Testis (tissue), 2 donors: ENCODE measurements at regions not wholly inside any gene's neighbourhood (a gene's known extent, or its start where the extent isn't known, plus 50 kb on each side); places are given as distances from the start of the nearest gene placed in this dataset.

Experiments
- POLR2A ChIP-seq: fragments of 450-650 bp; IDR thresholded peaks from one replicate; pipeline ENCODE4 v1.6.1; 2017; ENCODE audit warnings: antibody characterized with exemption, mild to moderate bottlenecking, moderate library complexity
- TF ChIP-seq, protein P1 (sequence below), 3 experiments: fragments of 450-650 bp in 2 of 3; fragments of 200-600 bp in 1 of 3; sonication (generic) in 1 of 3; IDR thresholded peaks; one replicate each; pipeline ENCODE4 v1.5.1; 2016 to 2019; ENCODE audit warnings: antibody characterized with exemption in 3 of 3, mild to moderate bottlenecking in 2 of 3, moderate library complexity in 1 of 3

DNA sequence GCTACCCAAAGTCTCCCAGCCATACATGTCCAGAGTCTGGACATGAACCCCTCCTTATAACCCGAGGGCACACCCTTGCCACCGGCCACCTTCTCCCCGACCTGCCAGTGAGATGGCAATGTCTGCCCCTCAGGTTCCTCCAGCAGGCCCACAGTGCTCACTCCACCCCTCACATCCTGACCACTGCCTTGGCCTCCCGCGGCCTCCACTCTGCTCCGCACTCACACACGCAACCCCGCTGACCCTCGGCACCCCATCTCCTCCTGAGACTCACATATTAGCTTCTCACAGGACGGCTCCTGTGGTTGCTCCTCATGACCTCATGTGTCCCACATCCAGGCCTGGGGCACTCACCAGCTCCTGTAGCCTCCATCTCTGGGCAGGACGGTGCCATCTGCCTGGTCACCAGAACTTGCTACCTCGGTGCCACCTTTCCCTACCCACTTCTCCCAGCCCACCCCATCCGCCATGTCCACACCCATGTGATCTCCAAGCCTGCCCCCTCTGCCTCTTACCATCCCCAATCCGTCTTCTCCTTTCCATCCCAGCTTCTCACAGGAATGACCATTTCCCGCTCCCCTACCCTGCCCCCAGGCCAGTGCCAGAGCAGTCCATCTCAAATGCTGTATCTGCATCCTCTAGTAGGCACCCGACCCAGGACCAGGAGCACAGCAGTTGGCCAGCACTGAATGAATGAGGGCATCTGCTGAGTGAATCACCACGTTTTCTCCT lies 198.6 kb upstream of the DIO3 start:
- TF ChIP-seq, protein P1, sequence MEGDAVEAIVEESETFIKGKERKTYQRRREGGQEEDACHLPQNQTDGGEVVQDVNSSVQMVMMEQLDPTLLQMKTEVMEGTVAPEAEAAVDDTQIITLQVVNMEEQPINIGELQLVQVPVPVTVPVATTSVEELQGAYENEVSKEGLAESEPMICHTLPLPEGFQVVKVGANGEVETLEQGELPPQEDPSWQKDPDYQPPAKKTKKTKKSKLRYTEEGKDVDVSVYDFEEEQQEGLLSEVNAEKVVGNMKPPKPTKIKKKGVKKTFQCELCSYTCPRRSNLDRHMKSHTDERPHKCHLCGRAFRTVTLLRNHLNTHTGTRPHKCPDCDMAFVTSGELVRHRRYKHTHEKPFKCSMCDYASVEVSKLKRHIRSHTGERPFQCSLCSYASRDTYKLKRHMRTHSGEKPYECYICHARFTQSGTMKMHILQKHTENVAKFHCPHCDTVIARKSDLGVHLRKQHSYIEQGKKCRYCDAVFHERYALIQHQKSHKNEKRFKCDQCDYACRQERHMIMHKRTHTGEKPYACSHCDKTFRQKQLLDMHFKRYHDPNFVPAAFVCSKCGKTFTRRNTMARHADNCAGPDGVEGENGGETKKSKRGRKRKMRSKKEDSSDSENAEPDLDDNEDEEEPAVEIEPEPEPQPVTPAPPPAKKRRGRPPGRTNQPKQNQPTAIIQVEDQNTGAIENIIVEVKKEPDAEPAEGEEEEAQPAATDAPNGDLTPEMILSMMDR (IDR thresholded peaks at IDR 0.05) = no peak
- no peak for TF ChIP-seq POLR2A
